Ammon's horn (tissue), 1 donor: ENCODE measurements at regions not wholly inside any gene's neighbourhood (a gene's known extent, or its start where the extent isn't known, plus 50 kb on each side); places are given as distances from the start of the nearest gene placed in this dataset.
A peak's percentile ranks its signal among the peaks of the same experiment; 100 is the strongest.

Experiments used
- DNase-seq: peaks from one replicate; pipeline ENCODE4 v3.0.0-alpha.2; 2016; ENCODE audit warnings: low spot score

GRCh38 chr6:10305790-10306415 lies 109.0 kb downstream of the TFAP2A start:
- DNase-seq, result no peak

- DNase-seq, result no peak
These were observed 111.0 kb downstream of the TFAP2A start for GRCh38 chr6:10303608-10304506.

- no peak for DNase-seq
These were observed 112.2 kb downstream of the TFAP2A start for GRCh38 chr6:10302566-10303235.

GRCh38 chr6:10300071-10300470 lies 114.8 kb downstream of the TFAP2A start:
- DNase-seq, result no peak

- DNase-seq, result no peak
These were observed 117.0 kb downstream of the TFAP2A start for GRCh38 chr6:10297832-10298231.

- peak; percentile 61 for DNase-seq
These were observed 136.1 kb downstream of the TFAP2A start for GRCh38 chr6:10278746-10279145.

- no peak for DNase-seq
These were observed 138.1 kb downstream of the TFAP2A start for GRCh38 chr6:10276660-10277287.

- DNase-seq, result no peak
These were observed 138.8 kb downstream of the TFAP2A start for GRCh38 chr6:10276106-10276505.

GRCh38 chr6:10272591-10272990 lies 142.3 kb downstream of the TFAP2A start:
- no peak for DNase-seq

- no peak for DNase-seq
These were observed 142.9 kb downstream of the TFAP2A start for GRCh38 chr6:10271982-10272381.

GRCh38 chr6:10269814-10270472 lies 144.9 kb downstream of the TFAP2A start:
- no peak for DNase-seq

- DNase-seq, result peak; percentile 14
These were observed 146.1 kb downstream of the TFAP2A start for GRCh38 chr6:10268611-10269310.

GRCh38 chr6:10268111-10268510 lies 146.8 kb downstream of the TFAP2A start:
- no peak for DNase-seq

- no peak for DNase-seq
These were observed 148.4 kb downstream of the TFAP2A start for GRCh38 chr6:10266462-10266861.

GRCh38 chr6:10266061-10266460 lies 148.8 kb downstream of the TFAP2A start:
- DNase-seq, result no peak

GRCh38 chr6:10262505-10262904 lies 152.4 kb downstream of the TFAP2A start:
- no peak for DNase-seq

GRCh38 chr6:10259671-10260070 lies 155.2 kb downstream of the TFAP2A start:
- DNase-seq, result no peak

GRCh38 chr6:10258341-10258740 lies 156.5 kb downstream of the TFAP2A start:
- DNase-seq, result no peak

- DNase-seq, result no peak
These were observed 158.7 kb downstream of the TFAP2A start for GRCh38 chr6:10256113-10256690.

- DNase-seq, result no peak
These were observed 164.1 kb downstream of the TFAP2A start for GRCh38 chr6:10250655-10251220.
